ENCODE measurements at regions not wholly inside any gene's neighbourhood (a gene's known extent, or its start where the extent isn't known, plus 50 kb on each side); places are given as distances from the start of the nearest gene placed in this dataset.

DNA sequence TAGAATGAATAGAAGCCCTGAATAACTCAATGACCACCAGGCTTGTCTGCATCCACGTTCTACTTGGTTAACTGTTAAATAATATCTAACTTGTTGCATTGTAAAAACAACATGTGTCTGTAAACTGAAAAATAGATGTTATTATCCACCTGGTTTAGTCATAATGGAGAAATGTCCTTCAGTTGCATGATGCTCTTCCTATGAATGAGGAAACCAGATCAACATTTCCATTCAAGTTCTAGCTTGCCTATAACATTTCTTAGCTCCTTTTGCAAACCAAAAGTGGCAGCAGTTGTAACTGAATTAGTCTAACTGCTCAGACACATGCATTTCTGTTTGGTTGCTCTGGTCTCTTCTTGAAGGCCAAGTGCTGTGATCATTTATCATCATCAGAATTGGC lies 62.9 kb upstream of the BET1 start:
- ATAC-seq (no peak), DNase-seq (no peak)
- H3K9me3 ChIP-seq = no peaks in the 10 kb centered on the region
- no peaks in the 10 kb centered on the region for H3K36me3 ChIP-seq (ENCODE audit: insufficient read depth in 1 of 2, low read depth in 1 of 2)
- intact Hi-C loops (cut with DNase I) = loop anchor here in 1 of 2 donors (10.0 kb wide), 1 partner anchor 172 kb away; the partner anchor contains the start of gene TFPI2
- 59 to 86% (median 73%) methylated on average over 1 of the region's 1 CpG for WGBS, 3 donors
- H3K27me3 ChIP-seq (ENCODE audit: insufficient read depth in 3 of 3, low read length in 2 of 3) = peaks cover 0 to 5% (median 3%) of the 10 kb centered on the region in 3 donors
- H3K4me3 ChIP-seq = no peak overlapping the region
- no peaks in the 10 kb centered on the region for H3K4me1 ChIP-seq
- H3K27ac ChIP-seq = no peak overlapping the region
- TF ChIP-seq, protein P1, sequence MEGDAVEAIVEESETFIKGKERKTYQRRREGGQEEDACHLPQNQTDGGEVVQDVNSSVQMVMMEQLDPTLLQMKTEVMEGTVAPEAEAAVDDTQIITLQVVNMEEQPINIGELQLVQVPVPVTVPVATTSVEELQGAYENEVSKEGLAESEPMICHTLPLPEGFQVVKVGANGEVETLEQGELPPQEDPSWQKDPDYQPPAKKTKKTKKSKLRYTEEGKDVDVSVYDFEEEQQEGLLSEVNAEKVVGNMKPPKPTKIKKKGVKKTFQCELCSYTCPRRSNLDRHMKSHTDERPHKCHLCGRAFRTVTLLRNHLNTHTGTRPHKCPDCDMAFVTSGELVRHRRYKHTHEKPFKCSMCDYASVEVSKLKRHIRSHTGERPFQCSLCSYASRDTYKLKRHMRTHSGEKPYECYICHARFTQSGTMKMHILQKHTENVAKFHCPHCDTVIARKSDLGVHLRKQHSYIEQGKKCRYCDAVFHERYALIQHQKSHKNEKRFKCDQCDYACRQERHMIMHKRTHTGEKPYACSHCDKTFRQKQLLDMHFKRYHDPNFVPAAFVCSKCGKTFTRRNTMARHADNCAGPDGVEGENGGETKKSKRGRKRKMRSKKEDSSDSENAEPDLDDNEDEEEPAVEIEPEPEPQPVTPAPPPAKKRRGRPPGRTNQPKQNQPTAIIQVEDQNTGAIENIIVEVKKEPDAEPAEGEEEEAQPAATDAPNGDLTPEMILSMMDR (IDR thresholded peaks at IDR 0.05) = no peak

DNA sequence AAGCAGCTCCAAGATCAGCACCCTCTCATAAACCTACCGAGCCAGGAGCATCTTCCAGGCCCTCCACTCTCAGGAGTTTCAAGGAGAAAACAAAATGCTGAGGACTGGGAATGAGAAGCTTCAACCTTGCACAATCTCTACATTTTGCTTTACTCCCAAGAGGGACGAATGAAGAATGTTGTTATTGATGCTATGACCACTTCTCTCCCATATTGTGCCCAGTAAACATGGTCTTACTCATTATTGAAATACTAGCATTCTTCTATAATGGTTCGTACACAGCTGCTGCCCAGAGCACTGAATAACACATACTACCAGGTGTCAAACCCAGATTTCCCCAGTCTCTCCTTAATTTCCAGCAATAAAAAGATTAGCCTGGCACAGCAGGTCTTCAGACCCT lies 63.4 kb upstream of the BET1 start:
- Histone ChIP-seq H3K4me3 (no peak overlapping the region), H3K36me3 (ENCODE audit: insufficient read depth in 1 of 2, low read depth in 1 of 2) (no peaks in the 10 kb centered on the region), H3K4me1 (no peaks in the 10 kb centered on the region), H3K27ac (no peak overlapping the region), H3K9me3 (no peaks in the 10 kb centered on the region), H3K27me3 (ENCODE audit: insufficient read depth in 3 of 3, low read length in 2 of 3) (peaks cover 0 to 3% (median 0%) of the 10 kb centered on the region in 3 donors)
- TF ChIP-seq, protein P1 (IDR thresholded peaks at IDR 0.05) = no peak
- WGBS, 3 donors = 76 to 81% (median 79%) methylated on average over 3 of the region's 3 CpGs
- DNase-seq = no peak
- no peak for ATAC-seq
- intact Hi-C loops (cut with DNase I) = loop anchor here in 1 of 2 donors (10.0 kb wide), 1 partner anchor 173 kb away; the partner anchor contains the start of gene TFPI2

DNA sequence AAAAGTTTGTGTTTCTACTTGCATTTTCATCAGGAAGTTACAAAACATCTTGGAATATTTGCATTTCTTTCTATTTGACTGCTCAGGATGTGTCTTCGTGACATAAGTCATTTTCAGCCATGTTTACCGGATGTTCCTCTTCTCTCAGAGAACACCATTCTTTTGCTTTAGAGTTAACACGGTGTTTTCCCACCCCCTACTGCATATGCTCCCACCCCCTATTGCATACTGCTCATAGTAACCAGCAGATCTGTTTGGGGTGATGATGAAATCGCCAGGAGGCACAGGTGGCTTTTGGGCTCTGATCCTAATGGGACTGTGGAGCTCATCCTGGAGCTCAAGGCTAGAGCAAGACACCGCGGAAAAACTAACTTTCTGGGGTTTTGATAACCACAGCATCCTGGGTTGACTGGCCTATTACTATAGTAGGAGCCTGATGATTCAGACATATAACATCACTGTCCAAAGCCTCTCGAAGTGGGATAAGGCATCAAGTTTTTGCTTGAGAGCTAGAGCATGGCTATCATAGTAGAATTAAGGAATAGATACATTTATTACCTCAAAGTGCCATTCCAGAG lies 65.1 kb upstream of the BET1 start:
- Histone ChIP-seq H3K9me3 (no peaks in the 10 kb centered on the region), H3K4me3 (no peak overlapping the region), H3K27ac (no peak overlapping the region), H3K27me3 (ENCODE audit: insufficient read depth in 3 of 3, low read length in 2 of 3) (peaks cover 0 to 3% (median 0%) of the 10 kb centered on the region in 3 donors), H3K4me1 (no peaks in the 10 kb centered on the region), H3K36me3 (ENCODE audit: insufficient read depth in 1 of 2, low read depth in 1 of 2) (no peaks in the 10 kb centered on the region)
- TF ChIP-seq, protein P1 (IDR thresholded peaks at IDR 0.05) = no peak
- intact Hi-C loops (cut with DNase I) = loop anchor here in 1 of 2 donors (2.0 to 10.0 kb wide), 2 partner anchors 64 to 174 kb away; partner anchors contain the start of gene TFPI2
- no peak for DNase-seq
- 65 to 83% (median 77%) methylated on average over 7 of the region's 7 CpGs for WGBS, 3 donors
- ATAC-seq = no peak

DNA sequence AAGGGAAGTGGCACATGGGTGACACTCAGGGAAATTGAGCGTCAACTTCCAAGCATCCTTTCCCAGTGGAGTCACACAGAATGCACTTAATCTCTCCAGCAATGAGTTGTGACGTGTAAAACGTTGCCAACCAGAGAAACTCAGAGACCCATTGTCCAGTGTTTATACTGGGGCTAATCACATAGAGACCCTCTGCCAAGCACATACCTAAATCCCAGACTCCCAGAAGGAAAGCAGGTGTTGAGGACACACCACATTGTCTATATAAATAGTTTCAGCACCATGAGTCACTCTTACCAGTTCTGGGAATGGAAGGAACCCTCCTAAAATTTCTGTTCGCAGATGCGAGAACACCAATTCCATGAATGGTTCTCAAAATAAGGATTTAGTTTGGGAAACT lies 76.4 kb upstream of the BET1 start:
- Histone ChIP-seq H3K36me3 (ENCODE audit: insufficient read depth in 1 of 2, low read depth in 1 of 2) (no peaks in the 10 kb centered on the region), H3K27ac (no peak overlapping the region), H3K27me3 (ENCODE audit: insufficient read depth in 3 of 3, low read length in 2 of 3) (no peaks in the 10 kb centered on the region), H3K4me1 (no peaks in the 10 kb centered on the region), H3K9me3 (no peaks in the 10 kb centered on the region), H3K4me3 (no peak overlapping the region)
- DNase-seq = no peak
- intact Hi-C loops (cut with DNase I) = loop anchor here in 1 of 2 donors (10.0 kb wide), 2 partner anchors 186 to 836 kb away; partner anchors contain the start of gene TFPI2
- WGBS, 3 donors = 58 to 63% (median 58%) methylated on average over 5 of the region's 5 CpGs
- no peak for ATAC-seq
- TF ChIP-seq, protein P1 (IDR thresholded peaks at IDR 0.05) = no peak

DNA sequence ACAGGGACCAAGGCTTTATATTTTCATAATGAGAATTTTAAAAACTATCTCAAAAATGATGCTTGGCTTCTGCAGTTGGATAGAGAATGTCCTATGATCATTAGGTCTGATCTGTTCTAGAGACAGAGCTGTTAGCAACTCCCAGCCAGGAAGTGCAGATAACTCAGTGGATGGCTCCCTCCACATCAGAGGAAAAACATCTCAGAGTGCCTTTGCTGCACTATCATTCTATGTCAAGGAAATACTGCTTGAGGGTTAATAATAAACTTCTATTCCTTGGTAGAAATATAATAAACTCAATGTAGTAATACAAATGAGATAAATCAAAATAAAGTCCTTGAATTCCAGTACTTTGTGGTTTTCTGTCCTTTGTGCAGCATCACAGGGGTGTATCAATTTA lies 78.0 kb upstream of the BET1 start:
- Histone ChIP-seq H3K9me3 (no peaks in the 10 kb centered on the region), H3K4me1 (no peaks in the 10 kb centered on the region), H3K27ac (no peak overlapping the region), H3K4me3 (no peak overlapping the region), H3K36me3 (ENCODE audit: insufficient read depth in 1 of 2, low read depth in 1 of 2) (no peaks in the 10 kb centered on the region), H3K27me3 (ENCODE audit: insufficient read depth in 3 of 3, low read length in 2 of 3) (no peaks in the 10 kb centered on the region)
- TF ChIP-seq, protein P1 (IDR thresholded peaks at IDR 0.05) = no peak
- DNase-seq (no peak), ATAC-seq (no peak)
- intact Hi-C loops (cut with DNase I) = loop anchor here in 1 of 2 donors (10.0 kb wide), 2 partner anchors 187 to 837 kb away; partner anchors contain the start of gene TFPI2

All from psoas muscle (tissue), 7 donors.